ENCODE measurements at regions not wholly inside any gene's neighbourhood (a gene's known extent, or its start where the extent isn't known, plus 50 kb on each side); places are given as distances from the start of the nearest gene placed in this dataset.
"Not testable (repeated sequence)": the region's sequence is repeated elsewhere in the genome, so short reads cannot be mapped to it uniquely, and the experiment has no call there.

GRCh38 chr13:54611390-54611789, 1582.8 kb downstream of the OLFM4 start:
- no peak for TF ChIP-seq CTCF (IDR thresholded peaks at IDR 0.05; ENCODE audit: low read depth, low read length)
- H3K36me3 ChIP-seq = no peaks in the 10 kb centered on the region
- no peaks in the 10 kb centered on the region for H3K27me3 ChIP-seq
- H3K4me1 ChIP-seq = no peaks in the 10 kb centered on the region
- DNase-seq = no peak
- H3K9me3 ChIP-seq = no peaks in the 10 kb centered on the region
- no peak overlapping the region for H3K4me3 ChIP-seq (ENCODE audit: low read depth, low read length)

GRCh38 chr13:54614726-54615125, 1586.1 kb downstream of the OLFM4 start:
- no peaks in the 10 kb centered on the region for H3K4me1 ChIP-seq
- DNase-seq = no peak
- H3K36me3 ChIP-seq = no peaks in the 10 kb centered on the region
- H3K27me3 ChIP-seq = no peaks in the 10 kb centered on the region
- H3K9me3 ChIP-seq = no peaks in the 10 kb centered on the region
- TF ChIP-seq CTCF (IDR thresholded peaks at IDR 0.05; ENCODE audit: low read depth, low read length) = no peak
- no peak overlapping the region for H3K4me3 ChIP-seq (ENCODE audit: low read depth, low read length)

GRCh38 chr13:54626504-54626903, 1597.9 kb downstream of the OLFM4 start:
- DNase-seq; H3K36me3 ChIP-seq; H3K27me3 ChIP-seq; H3K4me1 ChIP-seq; H3K9me3 ChIP-seq; H3K4me3 ChIP-seq (ENCODE audit: low read depth, low read length): not testable (repeated sequence)

DNA sequence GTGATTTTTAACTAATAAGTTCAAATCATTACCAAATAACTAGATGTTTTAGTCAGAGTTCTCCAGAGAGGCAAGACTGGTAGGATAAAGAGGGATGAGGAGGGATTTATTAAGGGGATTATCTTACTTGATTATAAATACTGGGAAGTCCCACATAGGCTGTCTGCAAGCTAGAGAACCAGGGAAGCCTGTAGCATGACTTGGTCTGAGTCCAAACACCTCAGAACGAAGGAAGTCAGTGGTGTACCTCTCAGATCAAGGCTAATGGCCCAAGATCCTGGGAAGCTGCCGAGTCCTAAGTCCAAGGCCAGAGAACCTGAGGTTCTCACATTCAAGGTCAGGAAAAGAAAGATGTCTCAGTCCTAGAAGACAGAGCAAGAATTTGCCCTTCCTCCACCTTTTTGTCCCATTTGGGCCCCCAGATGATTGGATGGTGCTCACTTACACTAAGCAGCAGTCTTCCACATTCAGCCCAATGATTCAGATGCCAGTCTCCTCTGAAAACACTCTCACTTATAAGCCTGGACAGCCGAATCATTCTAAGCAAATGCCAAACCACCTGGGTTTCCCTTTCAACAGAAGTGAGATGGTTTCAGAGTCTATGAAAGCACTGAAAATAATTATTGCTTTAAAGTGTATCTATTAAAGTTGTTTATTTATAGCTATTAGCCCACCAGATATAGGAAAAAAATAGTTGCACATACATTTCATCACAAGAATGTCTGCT, 1599.2 kb downstream of the OLFM4 start:
- DNase-seq = no peak
- Histone ChIP-seq H3K4me3 (ENCODE audit: low read depth, low read length) (no peak overlapping the region), H3K4me1 (no peaks in the 10 kb centered on the region), H3K36me3 (no peaks in the 10 kb centered on the region), H3K27me3 (no peaks in the 10 kb centered on the region), H3K9me3 (no peaks in the 10 kb centered on the region)
- TF ChIP-seq CTCF (IDR thresholded peaks at IDR 0.05; ENCODE audit: low read depth, low read length) = no peak

DNA sequence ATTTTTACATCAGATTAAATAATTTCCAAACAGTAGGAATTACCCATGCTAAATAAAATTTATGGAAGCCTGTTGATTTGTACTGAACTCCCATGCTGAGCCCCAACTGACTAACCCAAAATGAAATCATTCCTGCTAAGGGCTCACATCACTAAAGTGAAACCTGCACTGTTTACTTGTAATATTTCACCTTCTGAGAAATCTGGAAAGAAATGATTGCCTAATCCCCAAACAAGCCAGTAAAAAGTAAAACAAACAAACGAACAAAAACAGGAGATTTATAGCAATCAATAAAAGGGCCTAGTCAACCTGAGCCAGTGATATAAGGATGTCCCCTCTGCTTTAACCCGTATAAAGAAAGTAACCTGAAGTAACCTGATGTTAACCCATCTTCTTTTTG, 1599.8 kb downstream of the OLFM4 start:
- no peaks in the 10 kb centered on the region for H3K27me3 ChIP-seq
- TF ChIP-seq CTCF (IDR thresholded peaks at IDR 0.05; ENCODE audit: low read depth, low read length) = no peak
- H3K4me3 ChIP-seq (ENCODE audit: low read depth, low read length) = no peak overlapping the region
- DNase-seq = no peak
- H3K9me3 ChIP-seq = no peaks in the 10 kb centered on the region
- no peaks in the 10 kb centered on the region for H3K4me1 ChIP-seq
- no peaks in the 10 kb centered on the region for H3K36me3 ChIP-seq

- Histone ChIP-seq H3K4me3 (ENCODE audit: low read depth, low read length) (no peak overlapping the region), H3K4me1 (no peaks in the 10 kb centered on the region)
Measured at GRCh38 chr13:54633456-54633855, 1604.8 kb downstream of the OLFM4 start.

More at GRCh38 chr13:54633456-54633855, 1604.8 kb downstream of the OLFM4 start:
- H3K36me3 ChIP-seq = no peaks in the 10 kb centered on the region
- H3K27me3 ChIP-seq = no peaks in the 10 kb centered on the region
- no peak for DNase-seq
- no peak for TF ChIP-seq CTCF (IDR thresholded peaks at IDR 0.05; ENCODE audit: low read depth, low read length)
- no peaks in the 10 kb centered on the region for H3K9me3 ChIP-seq
